Uterus (tissue), 2 donors: ENCODE measurements at regions not wholly inside any gene's neighbourhood (a gene's known extent, or its start where the extent isn't known, plus 50 kb on each side); places are given as distances from the start of the nearest gene placed in this dataset.

ENCODE experiments used
- CTCF ChIP-seq, 4 experiments: fragments of 200-600 bp in 2 of 4; fragments of 450-650 bp in 2 of 4; sonication (generic) in 2 of 4; IDR thresholded peaks; one replicate each; pipeline ENCODE4 v1.5.1; 2016 to 2019; ENCODE audit warnings: antibody characterized with exemption in 4 of 4, mild to moderate bottlenecking in 2 of 4, moderate library complexity in 1 of 4
- POLR2A ChIP-seq, 2 donors: fragments of 450-650 bp; IDR thresholded peaks; one replicate each; pipeline ENCODE4 v1.6.1; 2016; ENCODE audit warnings: antibody characterized with exemption in 2 of 2, mild to moderate bottlenecking in 1 of 2, moderate library complexity in 1 of 2

DNA sequence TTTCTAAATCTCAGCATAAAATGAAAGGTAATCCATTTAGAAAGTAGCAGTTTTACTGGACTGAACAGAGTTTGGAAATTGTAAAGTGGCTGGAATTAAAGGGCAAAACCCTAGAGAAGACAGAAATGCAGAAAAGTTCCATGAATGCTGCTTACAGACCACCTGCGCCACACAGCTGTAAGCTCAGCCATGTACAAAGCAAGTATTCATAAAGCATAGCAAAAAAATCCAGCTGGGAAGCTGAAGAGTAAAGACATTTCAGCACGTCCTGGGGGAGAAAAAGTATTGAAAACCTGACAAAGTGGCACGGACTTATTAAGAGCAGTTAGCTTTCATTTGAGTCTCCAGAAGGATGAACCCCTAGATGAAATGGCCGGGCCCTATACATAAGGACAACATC, 220.1 kb upstream of the CNTN5 start:
- TF ChIP-seq CTCF (IDR thresholded peaks at IDR 0.05) (no peak), POLR2A (IDR thresholded peaks at IDR 0.05) (no peak)
